ENCODE measurements at regions not wholly inside any gene's neighbourhood (a gene's known extent, or its start where the extent isn't known, plus 50 kb on each side); places are given as distances from the start of the nearest gene placed in this dataset.

- DNase-seq (ENCODE audit: low spot score): no peak
Observed at GRCh38 chr11:21825127-21825526, 367.8 kb upstream of the ANO5 start.

DNA sequence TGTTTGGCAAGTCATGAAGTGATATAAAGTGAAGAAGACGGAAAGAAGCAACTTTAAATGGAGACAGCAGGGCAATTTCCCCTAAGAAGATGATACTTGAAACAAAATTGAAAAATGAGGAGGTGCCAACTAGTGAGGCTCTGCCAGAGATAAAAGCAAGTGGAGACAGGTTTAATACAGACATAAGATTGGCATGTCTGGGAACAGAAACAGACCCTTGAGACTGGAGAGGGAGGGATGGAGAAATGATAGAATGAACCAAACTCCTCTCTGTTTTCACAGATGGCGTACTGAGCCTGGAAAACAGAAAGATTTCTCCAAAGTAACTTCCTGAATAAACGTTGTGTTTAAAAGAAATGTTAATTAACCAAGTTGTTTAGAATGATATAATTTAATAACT lies 354.5 kb upstream of the ANO5 start:
- DNase-seq (ENCODE audit: low spot score): no peak

DNA sequence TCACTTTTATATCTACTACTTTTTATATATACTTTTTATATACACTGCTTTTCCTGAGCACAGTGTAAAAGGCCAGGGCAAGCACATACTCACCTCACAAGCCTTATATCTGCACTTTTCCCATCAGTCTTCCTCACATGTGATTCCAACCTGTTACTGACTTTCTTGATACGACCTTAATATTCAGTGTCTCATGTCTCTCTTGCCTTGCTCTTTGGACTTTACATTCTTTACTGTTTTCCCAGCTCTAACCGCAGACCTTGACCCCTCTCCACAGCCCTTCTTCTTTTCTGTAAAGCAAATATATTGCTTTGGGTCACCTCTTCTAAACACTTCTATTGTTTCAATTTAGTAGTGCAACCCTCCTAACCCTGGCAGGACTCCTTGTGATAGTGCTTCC lies 353.1 kb upstream of the ANO5 start:
- no peak for DNase-seq (ENCODE audit: low spot score)

GRCh38 chr11:21861314-21861713 lies 331.6 kb upstream of the ANO5 start:
- DNase-seq (ENCODE audit: low spot score): no peak

DNA sequence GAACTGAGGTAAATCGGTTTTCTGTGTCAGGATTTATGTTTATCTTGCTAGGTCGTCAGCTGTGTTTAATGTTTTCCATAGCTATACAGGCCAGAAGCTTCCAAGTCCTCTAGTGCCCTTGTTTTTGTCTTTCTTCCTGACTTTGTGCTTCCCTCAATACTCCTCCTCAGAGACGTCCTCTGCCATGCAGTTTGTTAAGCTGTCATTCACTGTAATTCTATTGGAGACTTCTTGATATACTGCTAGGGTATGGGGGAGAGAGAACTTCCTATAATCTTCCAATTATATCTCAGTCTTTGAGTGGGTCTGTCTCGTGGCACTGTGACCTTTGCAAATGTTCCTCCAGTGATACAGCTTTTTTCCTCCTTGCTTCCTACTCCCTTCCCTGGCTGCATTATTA lies 327.3 kb upstream of the ANO5 start:
- DNase-seq (ENCODE audit: low spot score): no peak

- no peak for DNase-seq (ENCODE audit: low spot score)
Observed at GRCh38 chr11:21866781-21867180, 326.1 kb upstream of the ANO5 start.

DNA sequence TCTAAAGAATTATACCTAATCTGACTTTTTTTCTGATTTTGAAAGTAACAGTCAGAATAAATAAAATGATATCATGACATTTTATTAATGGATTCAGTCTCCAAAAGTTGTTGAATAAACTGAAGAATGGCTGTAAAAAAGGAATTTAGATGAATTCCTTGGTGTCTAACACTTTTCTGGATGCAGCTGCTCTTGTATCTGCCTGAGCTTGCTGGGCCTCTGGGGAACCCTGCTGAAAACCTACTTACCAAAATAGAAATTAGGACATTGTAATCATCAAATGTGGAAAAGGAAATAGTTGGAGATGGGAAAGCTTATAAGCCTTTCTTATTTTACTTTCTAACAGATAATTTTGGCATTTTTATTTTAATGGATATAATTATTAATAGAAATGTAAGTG lies 315.7 kb upstream of the ANO5 start:
- no peak for DNase-seq (ENCODE audit: low spot score)

- no peak for DNase-seq (ENCODE audit: low spot score)
Observed at GRCh38 chr11:21883354-21883753, 309.5 kb upstream of the ANO5 start.

- DNase-seq (ENCODE audit: low spot score): no peak
Observed at GRCh38 chr11:21888814-21889213, 304.1 kb upstream of the ANO5 start.

GRCh38 chr11:21892736-21893564 lies 299.9 kb upstream of the ANO5 start:
- no peak for DNase-seq (ENCODE audit: low spot score)

DNA sequence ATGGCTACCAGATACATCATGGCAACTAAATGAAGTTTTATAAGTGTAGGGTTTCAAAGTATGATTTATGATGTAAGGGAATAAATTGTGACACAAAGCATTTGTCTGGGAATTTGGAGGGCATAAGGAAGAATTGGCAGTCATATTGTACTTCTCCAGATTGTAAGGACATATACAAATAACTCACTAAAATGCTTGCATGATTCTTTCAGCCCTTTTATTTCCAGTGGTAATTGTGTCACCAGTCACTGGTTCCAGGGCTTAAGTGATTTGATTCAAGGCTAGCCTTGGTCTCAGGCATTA lies 299.4 kb upstream of the ANO5 start:
- DNase-seq (ENCODE audit: low spot score): no peak

GRCh38 chr11:21894492-21894891 lies 298.4 kb upstream of the ANO5 start:
- no peak for DNase-seq (ENCODE audit: low spot score)

DNA sequence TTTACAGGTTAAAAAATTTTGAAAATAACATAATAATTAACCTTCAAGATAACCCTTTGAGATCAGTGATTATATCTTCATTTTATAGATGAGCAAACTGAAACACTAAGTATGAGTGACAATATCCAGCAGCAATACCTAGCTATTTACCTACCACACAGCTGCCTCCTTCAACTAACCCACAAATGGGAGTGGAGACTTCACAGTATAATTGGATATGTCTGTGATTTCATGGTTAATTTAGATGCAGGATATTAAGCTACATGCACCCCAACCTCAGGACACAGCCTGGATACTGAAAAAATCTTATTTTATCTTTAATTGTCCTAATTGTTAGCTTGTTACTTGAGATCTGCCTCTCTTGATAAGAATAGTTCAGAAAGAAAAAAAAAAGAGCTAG lies 297.2 kb upstream of the ANO5 start:
- DNase-seq (ENCODE audit: low spot score): no peak

GRCh38 chr11:21896216-21896615 lies 296.7 kb upstream of the ANO5 start:
- DNase-seq (ENCODE audit: low spot score): no peak

- no peak for DNase-seq (ENCODE audit: low spot score)
Observed at GRCh38 chr11:21896746-21897602, 295.9 kb upstream of the ANO5 start.

GRCh38 chr11:21897752-21898151 lies 295.1 kb upstream of the ANO5 start:
- DNase-seq (ENCODE audit: low spot score): no peak

GRCh38 chr11:21908211-21908610 lies 284.7 kb upstream of the ANO5 start:
- DNase-seq (ENCODE audit: low spot score): no peak

DNA sequence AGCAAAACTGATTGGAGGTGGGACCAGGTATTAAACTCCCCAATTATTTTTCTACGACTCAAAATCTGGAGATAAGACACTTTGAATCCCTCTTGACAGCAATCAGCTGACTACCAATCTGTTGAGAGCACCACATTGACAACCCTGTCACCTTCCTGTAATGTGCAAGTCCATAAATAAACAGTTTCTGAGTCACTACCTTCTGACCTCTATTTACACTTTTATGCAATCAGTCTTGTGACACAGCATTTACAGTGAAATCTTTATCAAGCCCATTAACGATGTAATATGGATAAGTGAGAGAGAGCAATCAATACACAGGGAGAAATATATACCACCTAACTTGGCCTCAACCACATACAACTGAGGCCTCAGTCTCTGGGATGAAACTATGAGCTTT lies 283.7 kb upstream of the ANO5 start:
- no peak for DNase-seq (ENCODE audit: low spot score)

DNA sequence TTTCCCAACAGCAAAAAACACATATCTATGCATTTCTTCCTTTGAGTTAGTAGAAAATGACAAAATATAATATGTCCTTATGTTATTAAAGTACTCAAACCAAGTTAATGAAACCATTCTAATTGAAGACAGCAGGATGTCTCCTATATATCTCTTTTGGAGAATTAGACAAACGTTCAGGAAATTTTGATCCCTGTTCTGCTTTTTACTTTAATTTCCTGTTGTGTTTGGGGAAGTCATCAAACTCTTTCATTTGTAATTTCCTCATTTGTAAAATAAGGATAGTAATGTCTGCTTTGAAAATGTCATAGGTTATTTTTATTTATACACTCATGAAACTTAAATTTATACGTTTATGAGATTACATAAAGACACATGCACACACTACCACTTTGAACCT lies 281.8 kb upstream of the ANO5 start:
- DNase-seq (ENCODE audit: low spot score): no peak

DNA sequence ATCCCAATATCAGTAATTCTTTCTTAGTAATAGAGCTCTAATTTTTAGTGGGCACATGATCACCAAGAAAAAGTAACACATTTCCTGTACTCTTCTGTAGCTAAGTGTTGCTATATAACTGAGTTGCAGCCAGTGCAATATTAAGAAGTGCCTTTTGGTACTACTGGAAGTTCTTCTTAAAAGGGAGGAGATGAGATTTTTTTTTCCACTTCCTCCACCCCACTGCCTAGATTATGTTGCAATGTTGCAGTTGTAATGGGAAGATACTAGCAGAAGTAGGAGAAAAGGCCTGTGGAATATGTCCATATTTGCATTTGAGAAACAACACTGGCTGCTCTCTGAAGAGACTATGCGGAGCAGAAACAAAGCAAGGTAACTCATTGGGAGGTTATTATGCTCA lies 280.6 kb upstream of the ANO5 start:
- DNase-seq (ENCODE audit: low spot score): no peak

GRCh38 chr11:21921151-21921550 lies 271.7 kb upstream of the ANO5 start:
- DNase-seq (ENCODE audit: low spot score): no peak

DNA sequence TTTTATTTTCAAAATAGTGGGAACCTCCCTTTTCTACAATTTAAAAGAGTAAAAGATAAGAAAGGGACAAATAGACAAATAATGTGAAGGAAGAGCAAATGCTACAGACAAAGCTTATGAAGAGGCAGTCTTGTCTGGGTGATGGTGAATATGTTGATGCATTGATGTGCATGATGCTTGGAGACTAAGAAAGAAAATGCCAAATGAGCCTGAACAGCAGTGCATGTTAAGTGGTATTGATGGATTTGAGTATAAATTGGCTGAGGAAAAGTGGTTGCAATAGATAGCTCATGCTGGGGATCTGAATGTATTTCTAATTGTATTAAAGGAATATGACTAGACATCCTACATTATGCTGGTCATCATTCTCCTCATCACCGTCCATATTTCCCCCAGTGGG lies 268.6 kb upstream of the ANO5 start:
- no peak for DNase-seq (ENCODE audit: low spot score)

DNA sequence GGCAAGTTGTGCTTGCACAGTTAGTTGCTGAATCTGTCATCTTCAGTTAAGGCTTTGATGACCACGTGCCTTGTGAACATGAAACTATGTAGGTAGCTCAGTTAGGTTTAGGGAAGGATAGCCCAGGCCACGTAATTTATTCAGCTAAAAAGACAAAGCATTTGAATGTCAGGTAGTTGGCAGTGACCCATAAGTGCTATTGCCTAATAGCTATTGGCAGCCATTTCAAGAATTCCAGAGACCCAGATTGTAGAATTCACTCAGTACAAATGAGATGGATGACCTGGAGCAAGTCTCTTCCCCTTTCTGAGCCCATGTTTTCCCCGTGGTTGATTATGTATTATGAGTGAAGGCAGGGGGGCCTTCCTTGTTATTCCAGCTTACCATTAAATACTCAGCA lies 265.3 kb upstream of the ANO5 start:
- no peak for DNase-seq (ENCODE audit: low spot score)

- DNase-seq (ENCODE audit: low spot score): no peak
Observed at GRCh38 chr11:21928847-21929246, 264.0 kb upstream of the ANO5 start.
